ENCODE measurements at regions not wholly inside any gene's neighbourhood (a gene's known extent, or its start where the extent isn't known, plus 50 kb on each side); places are given as distances from the start of the nearest gene placed in this dataset.

DNA sequence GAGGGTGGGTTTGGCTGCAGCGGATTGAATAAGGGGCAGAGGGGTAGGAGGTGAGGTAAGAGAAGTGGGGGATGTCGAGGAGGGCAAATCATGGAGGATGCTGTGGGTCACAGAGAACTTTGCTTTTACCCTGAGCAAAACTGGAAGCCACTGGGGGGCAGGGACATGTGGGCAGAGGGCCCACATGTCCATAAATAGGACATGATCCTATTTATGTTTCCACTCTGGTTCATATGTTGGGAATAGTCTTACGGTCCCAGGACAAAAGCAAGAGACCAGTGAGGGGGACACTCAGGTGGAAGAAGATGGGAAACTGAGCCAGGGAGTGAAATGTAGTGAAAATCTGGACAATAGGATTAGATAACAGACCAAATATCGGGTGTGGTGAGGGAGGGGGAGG, 85.5 kb upstream of the MRPS22 start:
- TF ChIP-seq, protein P1, sequence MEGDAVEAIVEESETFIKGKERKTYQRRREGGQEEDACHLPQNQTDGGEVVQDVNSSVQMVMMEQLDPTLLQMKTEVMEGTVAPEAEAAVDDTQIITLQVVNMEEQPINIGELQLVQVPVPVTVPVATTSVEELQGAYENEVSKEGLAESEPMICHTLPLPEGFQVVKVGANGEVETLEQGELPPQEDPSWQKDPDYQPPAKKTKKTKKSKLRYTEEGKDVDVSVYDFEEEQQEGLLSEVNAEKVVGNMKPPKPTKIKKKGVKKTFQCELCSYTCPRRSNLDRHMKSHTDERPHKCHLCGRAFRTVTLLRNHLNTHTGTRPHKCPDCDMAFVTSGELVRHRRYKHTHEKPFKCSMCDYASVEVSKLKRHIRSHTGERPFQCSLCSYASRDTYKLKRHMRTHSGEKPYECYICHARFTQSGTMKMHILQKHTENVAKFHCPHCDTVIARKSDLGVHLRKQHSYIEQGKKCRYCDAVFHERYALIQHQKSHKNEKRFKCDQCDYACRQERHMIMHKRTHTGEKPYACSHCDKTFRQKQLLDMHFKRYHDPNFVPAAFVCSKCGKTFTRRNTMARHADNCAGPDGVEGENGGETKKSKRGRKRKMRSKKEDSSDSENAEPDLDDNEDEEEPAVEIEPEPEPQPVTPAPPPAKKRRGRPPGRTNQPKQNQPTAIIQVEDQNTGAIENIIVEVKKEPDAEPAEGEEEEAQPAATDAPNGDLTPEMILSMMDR (IDR thresholded peaks at IDR 0.05), result no peak
- TF ChIP-seq MAX (CRISPR knock-in tag; IDR thresholded peaks at IDR 0.05) (no peak), ZNF317 (CRISPR knock-in tag; IDR thresholded peaks at IDR 0.05; ENCODE audit: borderline replicate concordance, low read depth) (no peak), STAT6 (CRISPR knock-in tag; conservative IDR thresholded peaks at IDR 0.05; ENCODE audit: low read depth) (no peak)
- TF ChIP-seq, protein P2, sequence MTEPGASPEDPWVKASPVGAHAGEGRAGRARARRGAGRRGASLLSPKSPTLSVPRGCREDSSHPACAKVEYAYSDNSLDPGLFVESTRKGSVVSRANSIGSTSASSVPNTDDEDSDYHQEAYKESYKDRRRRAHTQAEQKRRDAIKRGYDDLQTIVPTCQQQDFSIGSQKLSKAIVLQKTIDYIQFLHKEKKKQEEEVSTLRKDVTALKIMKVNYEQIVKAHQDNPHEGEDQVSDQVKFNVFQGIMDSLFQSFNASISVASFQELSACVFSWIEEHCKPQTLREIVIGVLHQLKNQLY (CRISPR knock-in tag; IDR thresholded peaks at IDR 0.05), result no peak

Data from WTC11 (cell line).